Fibroblast of pulmonary artery (primary cell): ENCODE measurements at regions not wholly inside any gene's neighbourhood (a gene's known extent, or its start where the extent isn't known, plus 50 kb on each side); places are given as distances from the start of the nearest gene placed in this dataset.

Experiments used
- DNase-seq: peaks from one replicate; pipeline ENCODE4 v3.0.0-alpha.2; 2010; ENCODE audit warnings: low read depth
- H3K4me3 ChIP-seq: replicated peaks from 2 replicates; pipeline ENCODE4 v1.5.1; 2011; ENCODE audit warnings: low read depth, mild to moderate bottlenecking, control low read depth, low read length, moderate library complexity
- TF ChIP-seq, protein P1 (sequence below): IDR thresholded peaks from 2 replicates; pipeline ENCODE4 v1.5.1; 2011; ENCODE audit warnings: mild to moderate bottlenecking, control low read depth, low read length, inconsistent platforms; ENCODE audit errors: missing control alignments

DNA sequence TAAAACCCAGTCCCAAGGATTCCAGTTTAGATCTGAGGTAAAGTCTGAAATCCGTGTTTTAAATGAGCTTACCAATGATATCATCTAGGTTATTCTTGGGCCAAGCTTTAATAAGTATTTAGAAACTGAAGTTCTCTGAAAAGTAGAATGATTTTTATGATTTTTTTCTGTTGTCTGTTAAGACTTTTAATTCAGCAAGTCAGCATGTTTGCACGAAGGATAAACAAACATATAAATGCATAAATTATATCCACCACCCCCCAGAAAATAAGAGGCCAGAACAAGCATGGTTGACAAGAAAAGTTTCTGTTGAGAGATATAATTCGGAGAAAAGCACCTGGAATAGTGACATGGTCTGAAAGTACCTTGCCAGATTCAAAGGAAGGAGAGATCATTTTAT lies 655.7 kb downstream of the NOVA1 start:
- no peak for DNase-seq
- TF ChIP-seq, protein P1, sequence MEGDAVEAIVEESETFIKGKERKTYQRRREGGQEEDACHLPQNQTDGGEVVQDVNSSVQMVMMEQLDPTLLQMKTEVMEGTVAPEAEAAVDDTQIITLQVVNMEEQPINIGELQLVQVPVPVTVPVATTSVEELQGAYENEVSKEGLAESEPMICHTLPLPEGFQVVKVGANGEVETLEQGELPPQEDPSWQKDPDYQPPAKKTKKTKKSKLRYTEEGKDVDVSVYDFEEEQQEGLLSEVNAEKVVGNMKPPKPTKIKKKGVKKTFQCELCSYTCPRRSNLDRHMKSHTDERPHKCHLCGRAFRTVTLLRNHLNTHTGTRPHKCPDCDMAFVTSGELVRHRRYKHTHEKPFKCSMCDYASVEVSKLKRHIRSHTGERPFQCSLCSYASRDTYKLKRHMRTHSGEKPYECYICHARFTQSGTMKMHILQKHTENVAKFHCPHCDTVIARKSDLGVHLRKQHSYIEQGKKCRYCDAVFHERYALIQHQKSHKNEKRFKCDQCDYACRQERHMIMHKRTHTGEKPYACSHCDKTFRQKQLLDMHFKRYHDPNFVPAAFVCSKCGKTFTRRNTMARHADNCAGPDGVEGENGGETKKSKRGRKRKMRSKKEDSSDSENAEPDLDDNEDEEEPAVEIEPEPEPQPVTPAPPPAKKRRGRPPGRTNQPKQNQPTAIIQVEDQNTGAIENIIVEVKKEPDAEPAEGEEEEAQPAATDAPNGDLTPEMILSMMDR = no peak
- H3K4me3 ChIP-seq = no peak overlapping the region

DNA sequence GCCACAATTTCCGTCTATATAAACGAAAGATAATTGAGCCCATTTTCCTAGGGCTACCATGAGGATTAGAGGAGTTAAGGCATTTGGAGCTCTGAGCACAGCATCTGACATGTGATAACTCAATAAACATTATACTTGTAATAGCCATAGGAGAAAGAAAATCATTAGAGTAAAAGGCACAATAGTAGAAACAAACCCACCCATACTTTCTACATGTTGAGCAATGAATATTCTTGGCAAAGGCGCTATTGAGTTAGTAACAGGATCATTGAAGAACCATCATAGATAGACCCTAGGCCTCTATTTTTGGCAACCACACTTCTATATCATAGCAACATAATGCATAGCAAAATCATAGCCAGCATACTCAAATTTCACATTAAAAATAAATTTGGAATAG lies 664.1 kb downstream of the NOVA1 start:
- TF ChIP-seq, protein P1 = no peak
- no peak for DNase-seq

DNA sequence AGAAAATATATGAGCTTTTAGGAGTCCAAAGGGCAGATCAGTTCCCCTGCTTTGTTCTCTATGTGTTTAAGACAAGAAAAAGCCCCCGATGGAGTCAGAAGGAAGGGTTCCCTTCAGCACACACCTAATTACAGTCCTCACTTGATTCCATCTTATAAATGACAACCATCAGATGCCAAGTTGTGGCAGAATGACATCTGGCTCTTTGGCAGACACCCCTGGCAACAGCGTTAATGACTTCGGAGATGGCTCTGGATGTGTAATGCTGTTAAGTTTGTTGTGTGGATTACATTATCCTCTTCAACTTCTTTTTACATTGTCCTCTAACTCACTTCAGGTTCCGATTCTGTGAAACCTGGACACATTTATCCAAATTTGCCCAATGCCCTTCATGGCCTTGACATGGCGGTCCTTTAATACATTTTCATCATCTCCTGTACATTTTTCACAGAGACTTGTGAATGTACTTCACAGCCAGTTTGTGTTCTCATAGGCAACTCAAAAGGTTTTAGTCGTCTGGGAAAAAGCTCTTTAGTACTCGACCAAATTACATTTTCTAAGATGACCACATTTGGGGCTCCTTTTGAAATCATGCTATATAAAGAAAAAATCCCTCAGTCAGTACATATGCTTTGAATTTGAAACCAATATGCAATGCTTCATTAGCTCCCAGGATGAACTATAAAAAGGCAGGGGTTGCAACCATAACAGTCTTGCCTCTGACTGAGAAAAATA lies 667.8 kb downstream of the NOVA1 start:
- H3K4me3 ChIP-seq = no peak overlapping the region
- TF ChIP-seq, protein P1 = no peak
- no peak for DNase-seq

More for the DNA sequence above, 664.1 kb downstream of the NOVA1 start:
- H3K4me3 ChIP-seq = no peak overlapping the region

DNA sequence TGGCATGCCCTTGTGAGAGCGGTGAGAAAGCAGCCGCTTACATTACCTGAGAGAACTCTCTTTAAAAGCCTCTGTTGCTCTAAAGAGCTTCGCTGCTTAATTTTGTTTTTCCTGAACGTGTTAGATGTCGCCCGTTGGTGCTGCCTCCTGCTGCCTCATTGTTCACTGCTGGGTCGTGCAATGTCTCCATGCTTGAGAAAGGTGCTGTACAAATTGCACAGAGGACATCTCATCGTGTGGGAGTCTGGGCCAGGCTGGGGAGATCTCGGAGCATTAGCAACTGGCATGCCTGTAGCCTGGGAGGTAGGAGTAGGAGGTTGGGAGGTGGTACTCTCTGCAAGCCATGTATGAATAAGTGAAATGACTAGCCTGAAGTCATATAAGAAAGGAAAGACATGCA lies 686.0 kb downstream of the NOVA1 start:
- TF ChIP-seq, protein P1 = no peak
- DNase-seq = no peak
- H3K4me3 ChIP-seq = no peak overlapping the region

DNA sequence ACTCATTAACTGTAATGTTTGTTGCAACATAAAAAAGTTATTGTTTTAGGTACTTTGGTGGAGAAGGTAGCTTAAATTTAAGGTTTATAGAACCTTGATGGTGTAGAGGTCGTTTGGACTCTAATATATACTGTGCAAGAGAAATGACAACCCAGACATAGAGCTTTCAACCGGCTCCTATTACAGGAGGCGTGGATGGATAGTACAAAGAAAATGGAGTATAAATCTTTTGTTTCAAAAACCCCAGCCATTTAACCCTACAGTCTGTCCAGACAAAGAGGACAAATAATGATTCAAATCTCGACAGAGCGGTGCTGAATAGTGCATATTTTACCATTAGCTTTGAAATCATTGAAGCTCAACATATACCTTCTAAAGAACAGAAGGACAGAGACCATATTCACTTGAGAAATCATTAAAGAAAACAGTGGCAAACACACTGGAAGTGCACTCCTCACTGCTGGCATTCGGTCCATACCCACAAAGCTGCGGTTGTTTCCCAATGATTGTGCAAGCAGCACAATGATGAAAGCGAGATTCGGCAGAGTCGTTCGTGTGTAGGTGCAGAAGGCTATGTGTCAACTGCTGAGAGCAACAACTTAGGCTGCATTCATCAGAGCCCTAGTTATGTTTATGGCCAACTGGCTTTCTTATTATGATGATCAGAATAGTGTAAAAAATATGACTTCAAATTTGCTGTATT lies 688.6 kb downstream of the NOVA1 start:
- TF ChIP-seq, protein P1 = no peak
- DNase-seq = no peak
- H3K4me3 ChIP-seq = no peak overlapping the region

DNA sequence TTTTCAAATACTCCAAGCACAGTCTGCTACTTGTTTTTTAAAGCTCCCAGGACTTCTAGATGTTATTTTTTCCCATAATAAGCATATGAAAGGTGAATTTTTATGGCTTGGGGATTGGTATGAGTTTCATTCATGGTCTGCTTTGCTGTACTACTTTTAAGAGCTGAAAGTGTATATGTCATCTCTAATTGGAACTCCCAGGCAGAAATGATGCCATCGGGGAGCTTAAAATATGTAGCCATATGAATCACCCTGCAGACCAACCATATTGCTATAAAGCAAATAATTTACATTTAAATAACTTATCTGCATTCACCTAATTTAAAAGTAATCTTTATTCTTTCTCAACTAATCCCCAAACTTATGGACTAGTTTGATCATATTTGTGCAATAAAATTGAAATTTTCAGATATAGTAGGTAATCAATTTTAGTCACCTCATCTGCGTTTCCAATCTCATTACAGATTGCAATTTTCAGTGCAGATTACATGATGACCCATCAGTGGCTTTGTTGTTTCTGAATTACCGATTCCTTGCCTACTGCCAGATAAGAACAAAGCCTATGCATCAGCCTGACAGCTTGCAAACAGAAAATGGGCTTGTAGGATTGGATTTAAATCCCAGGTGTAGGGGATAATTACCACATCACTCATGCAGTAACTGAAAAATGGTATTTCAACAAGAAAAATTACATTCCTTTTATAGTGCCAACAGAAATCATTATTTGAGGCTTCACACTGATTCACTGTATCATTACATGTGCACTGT lies 689.4 kb downstream of the NOVA1 start:
- TF ChIP-seq, protein P1 = no peak
- H3K4me3 ChIP-seq = no peak overlapping the region

More for the DNA sequence above, 689.4 kb downstream of the NOVA1 start:
- no peak for DNase-seq
